MM.1S (cell line): ENCODE measurements at regions not wholly inside any gene's neighbourhood (a gene's known extent, or its start where the extent isn't known, plus 50 kb on each side); places are given as distances from the start of the nearest gene placed in this dataset.

Experiments
- EZH2 ChIP-seq: fragments of 300-600 bp; sonication (generic); optimal IDR thresholded peaks from 2 replicates; pipeline ENCODE3; 2017; ENCODE audit warnings: low read depth, mild to moderate bottlenecking, antibody characterized with exemption, low read length, mixed read lengths
- EZH2phosphoT487 ChIP-seq: fragments of 300-600 bp; sonication (generic); IDR thresholded peaks from 2 replicates; pipeline ENCODE4 v1.6.1; 2018; ENCODE audit warnings: antibody characterized with exemption, low read length
- TF ChIP-seq, protein P1 (sequence below): fragments of 300-600 bp; sonication (generic); IDR thresholded peaks from 2 replicates; pipeline ENCODE4 v1.5.1; 2016; ENCODE audit warnings: antibody characterized with exemption, low read length, mixed read lengths

DNA sequence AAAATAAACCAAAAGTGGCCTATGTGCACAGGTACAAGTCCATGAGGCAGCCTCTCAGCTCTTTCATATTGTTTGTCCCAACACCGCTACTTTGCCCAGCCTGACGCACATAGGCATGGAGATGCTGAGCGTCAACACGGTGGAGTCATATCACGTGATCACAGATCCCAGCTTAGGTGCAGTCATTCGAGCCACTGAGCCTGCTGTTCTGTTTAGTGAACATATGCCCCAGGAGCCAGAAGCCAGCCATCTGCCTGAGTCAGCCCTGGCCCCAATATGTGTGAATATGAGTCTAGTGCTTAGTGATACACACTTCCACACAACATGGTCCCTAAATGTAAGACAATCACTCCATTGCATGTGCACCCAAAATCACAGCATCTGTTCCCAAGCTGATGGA, 88.2 kb upstream of the LCLAT1 start:
- TF ChIP-seq EZH2 (no peak), EZH2phosphoT487 (no peak)
- TF ChIP-seq, protein P1, sequence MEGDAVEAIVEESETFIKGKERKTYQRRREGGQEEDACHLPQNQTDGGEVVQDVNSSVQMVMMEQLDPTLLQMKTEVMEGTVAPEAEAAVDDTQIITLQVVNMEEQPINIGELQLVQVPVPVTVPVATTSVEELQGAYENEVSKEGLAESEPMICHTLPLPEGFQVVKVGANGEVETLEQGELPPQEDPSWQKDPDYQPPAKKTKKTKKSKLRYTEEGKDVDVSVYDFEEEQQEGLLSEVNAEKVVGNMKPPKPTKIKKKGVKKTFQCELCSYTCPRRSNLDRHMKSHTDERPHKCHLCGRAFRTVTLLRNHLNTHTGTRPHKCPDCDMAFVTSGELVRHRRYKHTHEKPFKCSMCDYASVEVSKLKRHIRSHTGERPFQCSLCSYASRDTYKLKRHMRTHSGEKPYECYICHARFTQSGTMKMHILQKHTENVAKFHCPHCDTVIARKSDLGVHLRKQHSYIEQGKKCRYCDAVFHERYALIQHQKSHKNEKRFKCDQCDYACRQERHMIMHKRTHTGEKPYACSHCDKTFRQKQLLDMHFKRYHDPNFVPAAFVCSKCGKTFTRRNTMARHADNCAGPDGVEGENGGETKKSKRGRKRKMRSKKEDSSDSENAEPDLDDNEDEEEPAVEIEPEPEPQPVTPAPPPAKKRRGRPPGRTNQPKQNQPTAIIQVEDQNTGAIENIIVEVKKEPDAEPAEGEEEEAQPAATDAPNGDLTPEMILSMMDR: no peak
